NCI-H2081 (cell line): ENCODE measurements at regions not wholly inside any gene's neighbourhood (a gene's known extent, or its start where the extent isn't known, plus 50 kb on each side); places are given as distances from the start of the nearest gene placed in this dataset.
A peak's percentile ranks its signal among the peaks of the same experiment; 100 is the strongest.

Experiments
- DNase-seq, 2 experiments: peaks; one replicate each; lab custom pipeline; 2025; lab: John Stamatoyannopoulos, UW

- DNase-seq: no peak
These were observed 103.6 kb upstream of the TBL1XR1 start for GRCh38 chr3:177300842-177301241.

DNA sequence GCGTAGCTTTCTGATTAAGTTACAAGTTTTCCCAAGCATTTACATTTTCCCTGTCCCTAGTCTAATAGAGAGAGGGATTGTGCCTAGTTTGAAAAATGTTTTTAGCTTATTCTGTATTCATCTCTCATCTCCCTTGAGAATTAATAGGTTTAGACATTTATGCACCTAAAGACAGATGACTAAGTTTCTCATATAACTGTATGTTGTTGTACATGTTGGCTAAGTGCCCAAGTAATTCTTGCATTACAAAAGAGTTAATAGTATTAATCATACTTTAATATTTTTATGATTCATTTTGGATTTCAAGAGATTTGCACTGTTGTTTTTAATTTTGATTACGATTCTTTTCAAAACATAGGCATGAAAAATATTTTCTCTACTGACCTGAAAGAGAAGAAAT is 109.0 kb upstream of the TBL1XR1 start:
- no peak for DNase-seq

DNA sequence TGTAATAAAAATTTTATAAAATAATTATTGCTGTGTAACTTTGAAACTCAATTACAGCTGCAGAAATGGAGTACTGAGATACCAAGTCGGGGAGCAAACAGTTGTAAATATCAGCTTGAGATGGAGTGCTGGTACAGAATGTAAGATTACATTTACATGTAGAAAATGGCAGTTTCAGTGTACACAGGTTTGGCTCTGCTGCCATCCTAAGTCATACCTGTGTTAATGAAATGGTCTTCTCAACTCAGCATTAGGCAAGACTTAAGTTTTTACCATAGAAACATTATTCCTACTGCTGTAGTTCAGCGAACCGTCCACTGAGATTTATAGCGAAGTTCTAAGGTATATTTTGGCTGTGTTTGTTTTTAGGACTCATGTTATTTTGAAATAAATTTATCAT is 110.1 kb upstream of the TBL1XR1 start:
- DNase-seq: no peak

DNA sequence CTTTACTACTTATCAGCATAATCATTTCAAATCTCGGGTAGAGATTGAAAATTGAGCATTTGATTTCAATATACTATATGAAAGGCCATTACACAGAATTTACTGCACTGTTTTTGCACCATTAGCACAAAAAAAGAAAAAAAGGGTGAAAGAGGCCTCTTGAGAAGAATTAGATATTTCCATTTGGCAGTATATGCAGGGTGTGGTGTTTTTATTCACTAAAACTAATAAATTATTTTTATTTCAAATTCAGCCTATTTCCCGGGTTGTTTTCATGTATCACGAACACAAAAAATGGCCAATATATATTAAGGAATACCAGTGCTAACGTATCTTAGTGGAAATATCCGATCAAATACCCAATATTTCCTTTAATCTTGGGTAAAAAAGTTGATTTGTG is 110.5 kb upstream of the TBL1XR1 start:
- DNase-seq: no peak

- no peak for DNase-seq
These were observed 111.0 kb upstream of the TBL1XR1 start for GRCh38 chr3:177308286-177308685.

DNA sequence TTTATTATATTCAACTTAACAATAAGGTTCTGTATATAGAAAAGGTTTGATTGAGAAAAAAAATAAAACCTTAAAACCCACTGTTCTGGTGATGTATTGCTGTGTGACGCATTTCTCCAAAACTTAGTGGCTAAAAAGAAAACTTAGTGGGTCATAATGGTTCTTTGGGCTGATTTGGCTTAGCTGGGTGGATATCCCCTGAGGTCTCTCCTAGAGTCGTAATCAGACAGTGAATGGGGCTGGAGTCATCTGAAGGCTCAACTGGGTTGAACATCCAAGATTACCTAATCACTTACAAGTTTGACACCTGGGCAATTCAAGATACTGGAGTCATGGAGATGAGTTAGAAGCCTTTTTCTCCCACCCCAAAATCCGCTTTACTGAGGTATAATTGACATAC is 111.6 kb upstream of the TBL1XR1 start:
- no peak for DNase-seq

DNA sequence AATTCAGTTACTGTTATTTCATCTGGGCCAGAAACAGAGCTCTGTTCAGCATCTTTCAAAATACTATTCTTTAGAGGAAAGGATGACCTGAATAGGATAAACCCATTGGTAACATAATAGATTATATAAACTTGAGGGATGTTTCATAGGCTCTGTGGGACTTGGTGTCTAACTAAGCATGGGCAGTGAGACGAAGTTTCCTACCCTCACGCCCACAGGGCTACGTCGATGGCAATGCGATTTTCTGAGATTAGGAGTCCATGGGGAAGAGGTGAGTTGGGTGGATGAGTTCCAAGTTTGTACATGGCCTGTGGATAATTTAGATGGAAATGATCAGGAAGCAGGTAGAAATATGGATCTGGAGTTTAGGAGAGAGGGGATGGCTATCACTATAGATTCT is 115.2 kb upstream of the TBL1XR1 start:
- no peak for DNase-seq

- DNase-seq: no peak
These were observed 117.6 kb upstream of the TBL1XR1 start for GRCh38 chr3:177314897-177315296.

DNA sequence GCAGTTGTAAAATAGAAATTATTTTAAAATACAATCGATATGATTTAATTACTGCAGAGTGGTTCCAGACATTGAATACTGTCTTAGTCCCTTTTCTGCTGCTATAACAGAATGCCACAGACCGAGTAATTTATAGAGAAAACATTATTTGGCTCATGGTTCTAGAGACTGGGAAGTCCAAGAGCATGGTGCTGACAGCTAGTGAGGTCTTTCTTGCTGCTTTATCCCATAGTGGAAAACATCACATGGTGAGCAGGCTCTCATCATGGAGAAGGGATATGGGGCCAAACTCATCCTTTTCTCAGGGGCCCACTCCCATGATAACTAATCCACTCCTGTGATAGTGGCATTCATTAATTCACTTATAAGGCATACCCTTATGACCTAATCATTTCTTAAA is 120.0 kb upstream of the TBL1XR1 start:
- DNase-seq: no peak

GRCh38 chr3:177318559-177318958 is 121.3 kb upstream of the TBL1XR1 start:
- no peak for DNase-seq

GRCh38 chr3:177320765-177321247 is 123.5 kb upstream of the TBL1XR1 start:
- DNase-seq: no peak

DNA sequence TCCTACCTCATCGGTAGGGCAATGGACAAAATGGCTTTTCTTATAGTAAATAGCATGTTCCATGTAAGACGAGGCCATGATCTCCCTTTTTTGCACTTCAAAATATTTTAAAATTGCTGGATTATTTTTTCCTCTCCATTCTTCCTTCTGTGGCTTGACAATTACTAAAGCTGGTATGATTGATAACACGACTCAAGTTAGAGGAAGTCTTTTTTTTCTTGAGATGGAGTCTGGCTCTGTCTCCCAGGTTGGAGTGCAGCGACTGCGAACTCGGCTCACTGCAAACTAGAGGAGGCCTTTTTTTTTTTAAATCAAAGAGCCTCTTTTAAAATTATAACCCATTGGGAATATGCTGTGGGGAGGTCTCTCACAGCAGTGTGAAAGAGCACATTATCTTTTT is 124.5 kb upstream of the TBL1XR1 start:
- no peak for DNase-seq

DNA sequence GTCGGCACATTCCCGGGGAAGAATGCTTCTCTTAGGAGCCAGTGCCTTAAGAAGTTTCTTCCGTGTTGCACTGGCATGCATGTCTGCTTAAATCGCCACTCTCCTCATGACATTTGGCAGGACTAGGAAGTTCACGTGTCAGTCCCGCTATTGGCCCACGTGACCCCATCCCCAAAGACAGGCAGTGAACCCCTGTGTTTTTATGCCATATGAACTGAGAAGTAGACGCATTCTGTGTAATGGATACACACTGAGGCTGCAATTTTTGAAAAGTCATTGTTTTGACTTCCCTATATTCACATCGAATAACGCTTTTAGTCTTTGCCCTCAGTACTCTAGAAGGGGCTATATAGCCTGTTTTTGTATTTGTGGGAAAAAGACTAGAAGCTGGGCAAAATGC is 125.6 kb upstream of the TBL1XR1 start:
- no peak for DNase-seq

GRCh38 chr3:177329854-177330253 is 132.6 kb upstream of the TBL1XR1 start:
- DNase-seq: no peak

DNA sequence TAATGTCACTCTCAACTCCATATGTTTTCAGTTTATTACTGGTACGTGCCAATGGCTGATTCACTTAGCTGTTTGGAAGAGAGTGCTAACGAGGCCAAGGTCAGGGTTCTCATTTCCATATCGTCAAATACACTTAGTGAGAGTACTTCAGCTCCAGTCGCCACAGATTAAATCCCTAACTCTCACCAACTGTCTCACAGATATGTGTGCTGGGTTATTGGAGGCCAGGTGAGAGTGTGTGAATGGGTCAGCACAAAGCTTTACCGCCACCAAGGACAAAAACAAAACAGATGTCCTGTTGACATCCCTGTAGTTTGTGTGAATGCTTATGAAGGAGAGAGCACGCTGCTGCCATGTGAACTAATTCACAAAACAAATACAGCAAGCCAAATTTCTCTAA is 133.5 kb upstream of the TBL1XR1 start:
- DNase-seq: no peak

DNA sequence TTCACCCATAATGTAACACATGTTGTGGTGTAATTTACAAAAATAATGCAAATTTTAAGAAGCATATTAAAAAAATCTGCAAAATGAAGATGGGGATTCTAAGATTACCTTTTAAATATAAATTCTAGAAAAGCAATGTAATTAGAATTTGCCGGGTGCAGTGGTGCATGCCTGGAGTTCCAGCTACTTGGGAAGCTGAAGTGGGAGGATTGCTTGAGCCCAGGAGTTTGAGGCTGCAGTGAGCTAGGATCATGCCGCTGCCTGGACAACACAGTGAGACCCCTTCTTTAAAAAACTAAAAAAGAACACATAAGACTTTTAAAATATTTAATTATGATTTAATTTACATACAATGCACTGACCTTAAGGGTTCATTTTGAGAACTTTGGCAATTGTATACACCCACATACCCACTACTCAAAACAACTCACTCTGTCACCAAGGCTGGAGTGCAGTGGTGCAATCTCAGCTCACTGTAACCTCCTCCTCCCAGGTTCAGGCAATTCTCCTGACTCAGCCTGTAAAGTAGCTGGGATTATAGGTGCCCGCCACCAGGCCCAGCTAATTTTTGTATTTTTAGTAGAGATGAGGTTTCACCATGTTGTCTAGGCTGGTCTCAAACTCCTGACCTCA is 134.0 kb upstream of the TBL1XR1 start:
- DNase-seq: no peak

DNA sequence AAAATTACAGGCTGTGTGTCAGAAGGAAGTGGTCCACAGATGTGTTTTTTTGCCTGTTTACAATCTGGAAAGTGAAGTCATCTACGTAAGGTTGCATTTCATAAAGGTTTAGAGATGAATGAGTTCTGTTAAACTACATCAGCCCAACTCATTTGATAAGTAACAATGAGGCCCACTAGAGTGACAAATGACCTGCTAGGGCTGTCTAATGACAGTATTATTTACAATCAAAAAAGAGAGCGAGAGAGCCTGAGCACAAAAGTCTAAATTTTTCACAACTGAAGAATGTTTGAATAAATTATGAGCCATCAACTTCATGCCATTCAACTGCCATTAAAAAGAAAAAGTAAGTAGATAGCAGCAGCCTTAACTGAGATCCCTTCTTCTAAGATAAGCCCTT is 135.7 kb upstream of the TBL1XR1 start:
- DNase-seq: no peak

DNA sequence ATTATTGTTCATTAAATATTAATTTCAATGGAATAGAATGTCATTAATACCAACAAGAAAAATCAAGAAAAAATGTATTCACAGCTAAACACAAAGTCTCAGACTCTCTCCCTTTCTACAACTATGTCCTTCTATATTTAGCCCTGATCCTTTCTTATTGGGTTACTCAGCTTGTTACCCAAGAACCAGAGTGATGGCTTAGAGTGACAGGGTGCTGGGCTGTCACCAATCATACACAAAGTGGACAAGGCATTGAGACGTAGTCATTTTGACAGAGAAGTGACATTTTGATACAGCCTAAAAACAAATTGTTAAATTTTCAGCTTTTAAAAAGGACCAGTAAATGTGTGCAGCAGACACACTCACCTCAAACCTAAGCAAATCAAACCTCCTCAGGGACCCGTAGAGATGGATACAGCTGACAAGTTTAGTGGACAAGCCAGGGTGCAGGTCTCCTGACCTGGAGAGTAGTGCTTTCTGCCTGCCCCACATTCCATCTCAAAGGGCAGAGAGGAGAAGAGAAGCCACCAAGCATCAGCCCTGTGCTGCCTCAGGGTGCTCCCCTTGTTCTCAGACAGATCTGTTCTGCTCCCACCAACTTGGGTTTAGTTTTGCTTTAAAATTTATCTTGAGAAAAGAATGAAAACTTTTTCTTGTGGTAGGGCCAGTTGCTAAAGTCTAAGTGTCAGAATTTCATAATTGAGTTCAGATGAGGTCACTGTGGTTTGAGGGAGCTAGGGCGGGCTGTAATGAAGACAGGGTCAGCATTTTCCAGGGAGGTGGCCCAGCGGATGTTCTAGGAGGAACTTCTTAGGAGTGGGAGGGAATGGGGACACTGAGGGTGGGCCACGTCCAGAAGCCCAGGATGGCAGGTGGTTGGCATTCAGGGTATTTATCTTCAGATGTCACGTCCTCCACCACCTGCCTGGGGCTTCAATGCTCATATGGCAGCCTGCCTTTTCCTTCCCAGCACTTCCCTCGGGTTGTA is 136.5 kb upstream of the TBL1XR1 start:
- DNase-seq: peak; percentile 40 to 70

- no peak for DNase-seq
These were observed 137.5 kb upstream of the TBL1XR1 start for GRCh38 chr3:177334803-177335202.

DNA sequence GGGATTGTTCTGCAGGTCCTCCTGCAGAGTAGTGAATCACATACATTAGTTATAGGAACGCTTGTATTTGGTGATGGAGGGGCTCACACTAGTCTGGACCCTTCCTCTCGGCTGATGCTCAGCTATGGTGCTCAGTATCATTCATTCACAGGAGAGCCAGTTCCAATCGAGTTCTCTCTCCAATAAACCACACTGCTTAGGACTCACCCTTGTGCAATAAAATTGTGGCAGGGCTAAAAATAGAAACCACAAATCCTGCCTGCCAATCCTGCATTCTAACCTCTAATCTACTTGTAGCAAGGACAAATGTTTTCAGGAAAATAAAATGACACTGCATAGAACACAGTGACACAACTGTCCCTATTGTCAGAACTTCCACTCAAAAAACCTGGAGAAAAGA is 138.4 kb upstream of the TBL1XR1 start:
- DNase-seq: no peak

- DNase-seq: no peak
These were observed 139.7 kb upstream of the TBL1XR1 start for GRCh38 chr3:177336873-177337450.

- no peak for DNase-seq
These were observed 140.5 kb upstream of the TBL1XR1 start for GRCh38 chr3:177337541-177338331.
